ENCODE measurements at regions not wholly inside any gene's neighbourhood (a gene's known extent, or its start where the extent isn't known, plus 50 kb on each side); places are given as distances from the start of the nearest gene placed in this dataset.

DNA sequence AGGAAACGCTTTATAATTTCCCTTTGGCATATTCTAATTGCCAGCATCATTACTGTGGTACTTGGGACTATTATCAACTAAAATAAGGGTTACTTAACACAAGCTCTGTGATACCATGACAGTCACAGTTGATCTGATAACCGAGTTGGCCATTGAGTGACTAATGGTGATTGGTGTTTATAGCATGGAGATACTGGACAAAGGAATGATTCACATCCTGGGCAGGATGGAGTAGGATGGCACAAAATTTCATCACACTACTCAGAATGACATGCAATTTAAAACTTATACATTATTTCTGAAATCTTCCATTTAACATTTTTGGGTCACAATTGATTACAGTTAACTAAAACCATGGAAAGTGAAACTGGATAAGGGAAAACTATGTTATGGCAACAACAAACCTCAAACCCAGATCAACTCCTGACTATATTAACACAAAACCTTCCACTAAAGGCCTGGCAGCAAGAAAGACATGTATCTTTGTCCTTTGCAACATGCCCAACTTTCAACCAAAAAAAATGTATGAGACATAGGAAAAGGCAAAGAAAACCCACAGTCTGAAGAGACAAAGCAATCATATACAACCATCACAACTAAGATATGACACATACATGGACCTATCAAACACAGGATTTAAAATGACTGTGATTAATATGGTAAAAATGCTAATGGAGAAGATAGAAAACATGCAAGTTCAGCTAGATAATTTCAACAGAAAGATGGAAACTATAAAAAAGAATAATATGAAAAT lies 208.5 kb upstream of the NRP1 start:
- DNase-seq (ENCODE audit: low read depth), result peak; percentile 36

GRCh38 chr10:33539116-33539515 lies 204.6 kb upstream of the NRP1 start:
- DNase-seq (ENCODE audit: low read depth), result no peak

DNA sequence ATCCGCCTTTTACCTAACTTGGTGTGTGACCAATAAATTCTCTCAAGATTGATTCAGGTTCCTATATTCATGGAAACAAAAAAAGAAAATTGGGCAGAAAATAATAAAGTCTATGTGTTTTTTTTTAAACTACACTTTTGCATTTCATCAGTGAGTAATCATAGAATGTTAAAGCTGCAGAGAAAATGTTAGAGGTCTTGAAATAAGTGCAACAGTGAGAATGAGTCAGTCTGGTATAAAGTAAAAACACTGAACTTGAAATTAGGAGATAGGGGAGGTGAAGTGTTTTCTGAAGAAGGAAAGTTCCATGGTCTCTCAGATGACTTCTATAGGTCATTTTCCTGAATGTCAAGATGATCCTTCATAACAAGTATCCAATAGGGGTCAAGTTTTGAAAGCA lies 202.6 kb upstream of the NRP1 start:
- DNase-seq (ENCODE audit: low read depth), result peak; percentile 3

DNA sequence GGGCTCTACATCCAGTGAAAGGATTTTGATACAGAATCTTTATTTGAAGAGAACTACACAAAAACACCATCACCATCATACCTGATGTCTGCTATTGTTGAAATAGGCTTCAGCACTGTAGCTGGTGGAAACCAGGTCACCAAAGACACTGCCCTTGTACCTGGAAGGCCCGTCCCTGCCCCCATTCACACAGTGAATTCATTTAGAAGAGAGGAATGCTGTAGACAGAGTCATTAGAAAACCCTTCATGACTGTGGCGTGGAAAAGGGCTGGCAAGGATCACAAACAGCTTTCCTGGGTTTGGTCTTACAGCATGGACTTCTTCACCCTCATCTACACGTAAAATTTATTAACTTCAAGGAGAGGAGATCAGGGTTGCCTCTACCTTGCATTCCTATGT lies 202.0 kb upstream of the NRP1 start:
- no peak for DNase-seq (ENCODE audit: low read depth)

DNA sequence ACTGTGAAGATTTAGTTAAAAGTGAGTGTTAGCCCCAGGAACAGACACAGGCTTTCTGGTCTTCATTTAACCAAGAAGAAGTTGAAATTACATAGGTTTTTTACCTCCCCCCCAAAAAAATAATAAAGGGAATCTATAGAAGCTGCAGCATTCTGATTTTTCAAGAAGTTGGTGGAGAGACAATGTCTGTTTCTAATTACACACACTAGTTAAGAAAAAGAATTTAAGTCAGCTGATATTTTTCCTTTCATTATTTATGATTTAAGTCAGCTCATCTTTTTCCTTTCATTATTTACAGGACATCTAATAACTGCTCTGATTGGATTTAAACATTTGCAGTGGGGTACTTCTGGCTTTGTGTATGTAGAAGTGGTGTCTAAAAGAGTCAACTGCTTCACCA lies 201.4 kb upstream of the NRP1 start:
- DNase-seq (ENCODE audit: low read depth), result peak; percentile 4

GRCh38 chr10:33534416-33534815 lies 199.9 kb upstream of the NRP1 start:
- DNase-seq (ENCODE audit: low read depth), result no peak

DNA sequence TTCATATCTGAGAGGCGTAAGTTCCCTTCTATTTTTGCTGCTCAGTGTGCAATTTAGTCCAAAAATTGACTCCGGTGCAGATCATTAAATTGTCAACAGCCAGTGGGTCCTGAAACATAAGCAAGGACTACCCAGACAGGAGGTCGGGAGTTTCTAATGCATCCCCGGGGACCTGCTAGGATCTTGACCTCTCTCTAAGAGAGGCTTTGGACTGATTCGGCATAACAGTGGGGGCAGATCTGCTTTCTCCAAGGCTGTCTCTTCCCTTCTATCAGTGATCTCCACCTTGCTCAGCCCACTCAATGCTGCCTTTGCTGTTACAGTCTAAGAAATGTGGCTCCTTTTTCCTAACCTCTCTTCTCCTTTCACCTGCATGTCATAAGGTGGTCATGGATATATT lies 199.1 kb upstream of the NRP1 start:
- DNase-seq (ENCODE audit: low read depth), result no peak

DNA sequence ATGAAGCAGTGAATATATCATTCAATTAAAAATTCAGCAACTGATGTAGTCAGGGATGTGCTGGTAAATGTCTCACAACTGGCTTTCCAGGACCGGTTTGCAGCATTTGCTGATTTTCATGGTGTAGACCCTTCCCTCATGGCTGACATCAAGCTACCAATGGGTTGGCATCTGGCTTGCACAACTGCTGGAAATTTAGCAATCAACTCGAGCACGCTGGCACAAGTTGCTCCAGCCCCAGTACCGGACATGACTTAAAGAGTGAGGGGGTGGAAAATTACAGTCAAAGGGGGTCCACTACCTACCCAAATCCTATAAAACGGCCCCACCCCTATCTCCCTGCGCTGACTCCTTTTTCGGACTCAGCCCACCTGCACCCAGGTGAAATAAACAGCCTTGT lies 198.4 kb upstream of the NRP1 start:
- no peak for DNase-seq (ENCODE audit: low read depth)

- DNase-seq (ENCODE audit: low read depth), result no peak
These were observed 194.8 kb upstream of the NRP1 start for GRCh38 chr10:33529234-33529633.

DNA sequence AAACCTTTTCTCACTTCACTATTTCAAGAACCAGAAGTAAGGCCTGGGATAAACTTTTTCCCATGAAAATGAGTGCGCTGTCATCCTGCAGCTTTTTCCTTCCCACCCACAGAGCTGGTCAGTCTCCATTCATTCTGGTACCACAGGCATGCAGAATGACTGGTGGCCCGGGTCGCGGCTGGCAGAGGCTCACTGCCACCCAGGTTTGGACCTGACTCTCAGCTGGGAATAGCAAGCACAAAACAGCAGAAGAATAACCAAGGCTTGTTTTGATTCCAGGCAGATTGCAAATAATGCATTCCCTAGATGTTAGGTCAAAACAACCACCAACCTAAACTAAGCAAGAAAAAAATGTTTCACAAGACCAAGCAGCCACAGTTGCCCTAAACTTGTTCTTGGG lies 190.5 kb upstream of the NRP1 start:
- DNase-seq (ENCODE audit: low read depth), result peak; percentile 66

DNA sequence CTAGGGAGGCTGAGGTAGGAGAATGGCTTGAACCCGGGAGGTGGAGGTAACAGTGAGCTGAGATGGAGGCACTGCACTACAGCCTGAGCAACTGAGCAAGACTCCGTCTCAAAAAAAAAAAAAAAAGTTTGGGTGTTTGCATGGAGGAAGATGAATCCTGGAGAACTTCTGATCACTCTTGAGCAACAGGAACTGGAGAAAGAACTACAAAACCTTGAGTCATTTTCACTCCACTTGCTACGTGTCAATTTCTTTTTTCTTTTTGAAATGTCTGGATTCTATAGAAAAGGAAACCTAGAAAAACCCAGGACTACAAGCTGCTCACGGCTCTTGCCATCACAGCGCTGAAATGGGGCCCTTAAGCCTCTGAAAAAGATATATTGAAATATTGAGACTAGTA lies 189.6 kb upstream of the NRP1 start:
- DNase-seq (ENCODE audit: low read depth), result no peak

DNA sequence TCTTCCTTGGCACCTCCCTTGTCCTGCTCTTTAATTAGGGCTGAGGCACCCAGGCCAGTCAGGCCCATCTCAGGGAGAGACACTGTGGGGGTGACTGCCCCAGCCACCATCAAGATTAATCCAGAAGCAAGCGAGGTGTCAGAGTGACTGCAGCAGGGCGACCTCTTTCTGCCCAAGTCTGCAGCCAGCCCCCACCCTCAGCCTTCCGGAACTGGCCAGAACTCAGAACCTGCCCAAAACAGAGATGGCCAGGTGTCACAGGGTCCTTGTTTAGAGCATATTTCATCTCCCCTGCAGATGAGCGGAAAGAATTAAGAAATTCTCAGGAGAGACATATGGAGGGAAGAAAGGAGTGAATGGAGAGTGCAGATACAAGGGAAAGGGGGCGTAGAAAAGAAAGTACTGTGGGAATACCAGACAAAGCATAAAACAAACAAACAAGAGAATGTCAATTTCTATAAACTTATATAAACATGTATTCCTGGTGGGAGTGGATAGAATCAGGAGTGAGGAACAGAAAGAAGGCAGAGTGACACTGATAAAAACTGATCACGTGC lies 188.8 kb upstream of the NRP1 start:
- no peak for DNase-seq (ENCODE audit: low read depth)

DNA sequence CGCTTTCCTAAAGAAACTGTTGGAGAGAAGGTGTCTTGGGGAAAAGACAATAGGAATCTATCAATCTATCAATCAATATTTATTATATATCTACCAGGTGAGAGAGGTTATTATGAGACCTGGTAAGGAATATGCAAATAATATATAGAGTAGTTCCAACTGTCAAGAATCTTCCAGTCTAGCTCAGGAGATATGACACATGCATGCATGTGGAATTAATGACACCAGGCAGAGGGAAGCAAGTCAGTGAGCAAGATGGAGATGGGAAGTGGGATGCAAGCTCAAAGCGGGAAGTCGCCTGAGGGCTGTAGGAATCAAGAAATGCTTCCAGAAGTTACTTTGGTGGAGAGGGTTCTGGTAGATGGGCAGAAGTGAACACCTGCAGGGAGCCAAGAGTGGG lies 187.4 kb upstream of the NRP1 start:
- DNase-seq (ENCODE audit: low read depth), result no peak

DNA sequence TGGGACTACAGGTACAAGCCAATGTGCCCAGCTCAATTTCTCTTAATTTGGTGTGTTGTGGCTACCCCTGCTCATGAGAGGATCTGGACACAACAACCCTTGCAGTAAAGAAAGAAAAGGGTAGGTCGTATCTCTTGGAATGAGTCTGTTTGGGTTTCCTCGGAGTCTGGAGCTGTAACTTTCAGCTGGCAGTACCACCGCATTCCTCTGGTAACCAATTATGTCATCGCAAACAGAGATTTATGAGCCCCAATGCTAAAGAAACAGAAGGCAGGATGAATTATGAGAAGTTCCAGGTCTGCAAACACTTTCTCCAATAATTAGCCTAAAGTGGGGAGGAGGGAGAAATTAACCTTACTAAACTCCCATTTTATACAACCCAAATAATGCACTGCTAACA lies 186.6 kb upstream of the NRP1 start:
- no peak for DNase-seq (ENCODE audit: low read depth)

GRCh38 chr10:33520223-33520622 lies 185.8 kb upstream of the NRP1 start:
- DNase-seq (ENCODE audit: low read depth), result no peak

GRCh38 chr10:33519130-33519860 lies 184.8 kb upstream of the NRP1 start:
- no peak for DNase-seq (ENCODE audit: low read depth)

- no peak for DNase-seq (ENCODE audit: low read depth)
These were observed 175.7 kb upstream of the NRP1 start for GRCh38 chr10:33510206-33510605.

DNA sequence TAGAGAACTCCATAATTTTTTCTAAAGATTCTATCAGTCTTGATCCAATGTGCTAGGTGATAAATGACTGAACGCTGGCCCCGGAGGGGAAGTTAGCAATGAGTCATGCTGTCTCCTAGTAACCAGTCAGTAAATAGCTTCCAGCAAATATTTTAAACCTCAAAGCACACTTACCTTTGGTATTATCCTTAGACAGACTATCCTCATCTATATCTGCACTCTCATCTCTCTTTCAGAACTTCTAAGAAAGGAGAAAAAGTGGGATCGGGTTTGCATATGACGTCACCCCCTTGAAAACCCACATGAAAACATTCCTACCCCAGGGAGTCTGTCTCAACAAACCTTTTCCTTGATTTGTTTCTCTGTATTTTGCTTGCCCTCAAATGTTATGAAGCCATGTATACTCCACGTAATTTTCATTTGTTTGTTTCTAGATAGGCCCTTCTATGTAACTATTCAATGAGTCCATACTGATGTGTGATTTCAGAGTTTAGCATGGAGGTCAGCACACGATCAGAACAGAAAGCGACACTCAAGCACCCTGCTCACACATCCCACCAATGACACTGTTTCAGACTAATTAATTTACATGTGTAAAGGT lies 174.9 kb upstream of the NRP1 start:
- peak; percentile 60 for DNase-seq (ENCODE audit: low read depth)

- DNase-seq (ENCODE audit: low read depth), result no peak
These were observed 173.4 kb upstream of the NRP1 start for GRCh38 chr10:33507662-33508425.

GRCh38 chr10:33506838-33507661 lies 172.6 kb upstream of the NRP1 start:
- DNase-seq (ENCODE audit: low read depth), result peak; percentile 40

GRCh38 chr10:33506391-33506790 lies 171.9 kb upstream of the NRP1 start:
- no peak for DNase-seq (ENCODE audit: low read depth)
